22Rv1 (cell line): ENCODE measurements at regions not wholly inside any gene's neighbourhood (a gene's known extent, or its start where the extent isn't known, plus 50 kb on each side); places are given as distances from the start of the nearest gene placed in this dataset.

ENCODE experiments used
- CTCF ChIP-seq: fragments of 450-650 bp; IDR thresholded peaks from 2 replicates; pipeline ENCODE4 v1.5.1; 2017; ENCODE audit warnings: mild to moderate bottlenecking
- ZFX ChIP-seq: fragments of 450-650 bp; IDR thresholded peaks from 2 replicates; pipeline ENCODE4 v1.6.1; 2017; ENCODE audit warnings: antibody characterized with exemption, borderline replicate concordance

DNA sequence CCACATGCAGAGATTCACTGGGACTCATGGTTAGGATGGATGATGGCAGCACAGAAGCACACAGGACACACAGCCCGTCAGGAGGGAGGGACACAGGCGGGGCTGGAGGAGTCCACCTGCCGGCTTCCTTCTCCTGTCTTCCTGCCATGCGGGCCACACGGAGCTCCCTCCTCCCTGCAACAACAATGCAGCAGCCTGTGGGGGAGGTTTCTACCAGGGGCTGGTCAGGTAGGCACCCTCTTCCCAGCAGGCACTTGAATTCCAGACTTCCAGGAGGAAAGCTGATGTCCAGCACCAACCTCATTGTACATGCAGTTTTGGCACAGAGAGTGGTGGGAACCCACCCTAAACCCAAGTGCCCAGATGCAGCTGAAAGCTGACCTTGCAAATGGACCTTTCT, 341.2 kb downstream of the GLRX3 start:
- TF ChIP-seq CTCF: no peak
- no peak for TF ChIP-seq ZFX
